Dedifferentiated amniotic fluid mesenchymal stem cell (primary cell): ENCODE measurements at regions not wholly inside any gene's neighbourhood (a gene's known extent, or its start where the extent isn't known, plus 50 kb on each side); places are given as distances from the start of the nearest gene placed in this dataset.
"Not testable (repeated sequence)": the region's sequence is repeated elsewhere in the genome, so short reads cannot be mapped to it uniquely, and the experiment has no call there.

ENCODE experiments used
- DNase-seq: peaks from one replicate; pipeline ENCODE4 v3.0.0-alpha.2; 2016; ENCODE audit errors: extremely low spot score

DNA sequence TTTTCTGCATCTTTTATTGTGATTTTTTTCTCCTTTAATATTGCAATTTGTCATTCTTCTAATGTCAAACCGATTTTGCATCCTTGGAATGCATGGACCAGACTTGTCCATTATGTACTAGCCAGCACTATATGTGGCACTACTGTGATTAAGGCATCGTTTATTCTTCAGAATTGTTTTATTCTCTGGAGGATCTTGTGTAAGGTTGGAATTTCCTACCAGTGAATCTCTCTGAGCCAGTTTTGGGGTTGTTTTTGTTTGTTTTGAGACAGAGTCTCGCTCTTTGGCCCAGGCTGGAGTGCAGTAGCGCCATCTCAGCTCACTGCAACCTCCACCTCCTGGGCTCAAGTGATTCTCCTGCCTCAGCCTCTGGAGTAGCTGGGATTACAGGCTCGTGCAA is 58.5 kb downstream of the IGLL5 start:
- DNase-seq = no peak

DNA sequence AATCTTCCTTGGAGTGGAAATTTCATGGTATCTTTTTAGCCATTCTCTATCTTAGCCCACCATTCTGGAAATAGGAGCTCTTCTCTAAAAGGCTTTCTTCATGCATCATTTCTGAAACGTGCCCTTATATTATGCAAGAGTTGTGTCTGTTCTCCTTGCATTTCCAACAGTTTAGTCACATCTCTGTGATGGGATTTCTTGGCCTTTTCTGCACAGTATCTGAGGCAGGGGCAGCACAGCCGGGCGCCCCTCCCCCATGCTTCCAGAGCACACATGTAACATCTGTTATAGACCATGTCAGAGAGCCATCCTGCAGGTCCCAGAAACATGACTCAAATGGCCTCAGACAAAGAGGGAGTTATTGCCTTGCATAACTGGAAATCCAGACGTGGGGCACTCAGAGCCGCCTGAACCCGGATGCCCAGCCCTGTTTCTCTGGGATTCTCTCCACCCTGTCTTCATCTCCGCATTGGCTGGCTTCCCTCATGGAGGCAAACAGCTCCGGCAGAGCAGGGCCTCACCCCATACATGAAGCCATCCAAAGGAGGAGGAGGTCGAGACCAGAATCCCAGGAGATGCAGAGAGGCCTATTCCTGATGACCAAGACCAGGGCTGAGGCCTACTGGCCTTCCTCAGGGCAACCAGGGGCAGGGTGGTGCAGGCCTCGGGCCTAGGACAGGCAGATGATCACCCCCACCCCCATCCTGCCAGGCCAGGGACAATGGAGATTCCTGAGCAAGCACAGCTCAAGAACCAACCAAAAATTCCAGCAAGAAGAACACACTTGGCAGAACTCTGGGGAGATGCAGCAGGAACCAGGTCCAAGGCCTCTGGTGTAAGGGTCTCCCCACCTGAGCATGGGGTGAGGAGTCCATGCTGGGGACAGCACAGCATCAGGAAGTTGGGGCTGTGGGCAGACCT is 61.3 kb downstream of the IGLL5 start:
- DNase-seq = no peak

GRCh38 chr22:22949953-22950352 is 62.3 kb downstream of the IGLL5 start:
- DNase-seq = no peak

GRCh38 chr22:22951035-22951434 is 63.4 kb downstream of the IGLL5 start:
- DNase-seq = no peak

DNA sequence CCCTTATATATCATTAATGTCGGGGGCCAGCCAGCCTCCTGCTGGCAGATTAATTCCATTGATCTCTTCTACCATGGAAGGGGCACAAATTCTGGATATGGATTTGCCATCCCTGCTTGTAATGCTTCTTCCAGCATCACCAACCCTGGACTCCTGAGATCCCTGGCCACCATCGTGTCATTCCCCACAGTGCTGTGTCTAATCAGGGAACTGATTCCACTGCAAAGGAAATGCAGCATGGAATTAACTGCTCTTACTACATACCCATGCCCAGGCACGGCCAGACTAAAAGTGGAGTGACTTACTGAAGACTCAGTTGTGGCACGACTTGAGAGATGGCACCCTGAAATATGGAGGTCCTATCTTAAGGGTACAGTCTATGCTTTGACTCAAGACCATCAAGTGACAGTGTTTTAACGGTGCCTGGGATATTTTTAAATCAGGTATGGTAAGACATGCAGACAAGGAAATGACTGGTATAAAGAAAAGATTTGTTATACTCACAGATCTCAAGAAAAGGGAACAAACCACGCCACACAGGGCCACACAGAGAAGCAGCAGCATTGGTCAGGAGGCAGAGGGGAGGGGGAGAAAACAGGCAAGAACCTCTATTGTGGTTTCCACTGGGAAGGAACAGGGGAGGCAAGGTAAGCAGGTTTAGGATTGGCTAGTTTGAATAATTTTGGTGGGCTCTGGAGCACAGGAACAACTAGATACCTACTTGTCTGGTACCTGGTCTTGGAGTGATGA is 65.1 kb downstream of the IGLL5 start:
- no peak for DNase-seq

GRCh38 chr22:22953791-22954190 is 66.2 kb downstream of the IGLL5 start:
- no peak for DNase-seq

DNA sequence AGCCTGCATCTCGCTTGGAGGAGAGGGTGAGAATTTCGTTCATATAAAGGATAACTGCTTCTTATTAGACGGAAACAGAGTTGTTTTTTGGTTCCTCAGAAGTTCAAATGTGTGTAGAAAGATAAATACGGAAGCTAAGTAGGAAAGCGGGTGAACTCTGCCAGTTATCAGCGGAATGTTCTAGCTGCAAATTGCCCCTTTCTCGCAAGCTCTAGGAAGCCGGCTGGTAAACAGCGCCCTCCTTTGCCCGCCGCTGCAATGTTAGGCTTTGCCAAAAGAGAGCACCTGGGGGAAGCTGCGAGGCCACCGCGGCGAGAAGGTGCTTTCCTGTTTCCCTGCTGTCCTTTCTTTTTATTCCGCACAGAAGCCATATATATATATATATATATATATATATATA is 67.0 kb downstream of the IGLL5 start:
- no peak for DNase-seq

DNA sequence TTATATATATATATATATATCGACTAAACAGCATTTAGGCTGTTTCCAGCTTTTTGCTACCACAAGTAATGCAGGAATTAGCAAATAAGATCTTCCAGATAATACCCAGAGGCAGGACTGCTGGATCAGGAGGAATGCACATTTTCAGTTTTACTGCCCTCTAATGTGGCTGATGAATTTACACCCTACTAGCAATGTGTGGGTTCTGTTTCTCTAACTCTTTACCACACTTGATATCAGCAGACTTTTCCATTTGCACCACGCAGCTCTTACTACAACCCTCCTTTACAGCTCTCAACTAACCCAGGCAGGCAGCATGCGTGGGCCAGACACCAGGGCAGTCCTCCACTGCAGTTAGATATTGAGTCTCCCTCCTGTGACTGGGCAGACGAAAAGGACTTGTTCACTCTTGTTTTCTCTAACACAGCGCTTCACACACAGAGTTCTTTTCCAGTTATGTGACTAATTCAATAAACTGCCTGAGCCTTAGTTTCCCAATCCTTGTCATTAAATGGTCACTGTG is 67.7 kb downstream of the IGLL5 start:
- no peak for DNase-seq

DNA sequence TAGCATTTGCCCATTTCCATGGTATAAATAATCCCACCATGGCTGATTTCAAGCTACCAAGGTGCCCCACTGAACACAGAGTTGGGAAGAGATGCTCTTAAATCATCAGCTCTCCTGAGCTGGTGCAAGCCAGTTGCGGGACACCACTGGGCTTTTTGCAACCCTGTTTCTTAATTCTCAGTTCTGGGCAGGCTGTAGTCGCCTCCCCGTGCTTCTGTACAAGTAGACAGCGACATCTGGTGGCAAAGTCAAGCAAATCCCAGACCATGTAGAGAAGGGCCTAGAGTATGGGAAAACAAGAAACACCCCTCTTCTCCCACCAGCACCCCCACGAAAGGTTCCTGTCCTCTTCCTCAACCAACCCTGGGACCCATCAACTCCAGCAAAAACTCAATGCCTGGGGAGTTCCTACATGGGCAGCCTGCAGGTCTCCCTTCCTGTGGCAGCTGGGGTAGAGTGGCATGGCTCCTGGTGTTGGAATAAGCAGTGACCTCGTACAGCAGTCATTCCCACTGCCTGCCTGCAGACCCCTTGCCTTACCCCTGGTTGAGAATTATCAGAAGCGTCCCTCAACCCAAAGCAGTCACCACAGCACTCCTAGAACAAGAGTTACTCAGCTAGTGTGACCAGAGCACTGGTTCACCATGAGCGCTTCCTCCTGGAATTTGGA is 68.4 kb downstream of the IGLL5 start:
- DNase-seq = peak; percentile 55

DNA sequence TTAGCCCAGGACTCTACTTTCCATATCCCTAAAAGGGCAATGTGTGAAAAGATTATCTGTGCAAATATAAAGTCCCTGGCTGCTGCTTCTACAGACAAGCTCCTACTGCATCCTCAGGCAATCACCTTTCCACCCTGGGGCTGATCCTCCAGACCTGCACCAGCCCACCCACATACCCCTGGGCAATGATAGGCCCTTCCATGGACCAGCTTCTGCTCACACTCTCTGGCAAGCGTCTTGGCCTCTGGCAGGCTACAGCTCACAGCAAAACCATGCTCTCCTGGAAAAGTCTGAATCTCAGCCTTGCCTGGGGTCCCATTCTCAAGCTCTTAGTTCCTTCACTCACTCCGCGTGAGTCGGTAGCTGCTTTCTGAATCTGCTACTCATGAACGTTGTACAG is 69.5 kb downstream of the IGLL5 start:
- DNase-seq = no peak

GRCh38 chr22:22958621-22959020 is 71.0 kb downstream of the IGLL5 start:
- no peak for DNase-seq

GRCh38 chr22:22959147-22959827 is 71.7 kb downstream of the IGLL5 start:
- DNase-seq = peak; percentile 77

- DNase-seq = no peak
These were observed 72.7 kb downstream of the IGLL5 start for GRCh38 chr22:22960307-22960706.

- DNase-seq = no peak
These were observed 74.0 kb downstream of the IGLL5 start for GRCh38 chr22:22961574-22961973.

DNA sequence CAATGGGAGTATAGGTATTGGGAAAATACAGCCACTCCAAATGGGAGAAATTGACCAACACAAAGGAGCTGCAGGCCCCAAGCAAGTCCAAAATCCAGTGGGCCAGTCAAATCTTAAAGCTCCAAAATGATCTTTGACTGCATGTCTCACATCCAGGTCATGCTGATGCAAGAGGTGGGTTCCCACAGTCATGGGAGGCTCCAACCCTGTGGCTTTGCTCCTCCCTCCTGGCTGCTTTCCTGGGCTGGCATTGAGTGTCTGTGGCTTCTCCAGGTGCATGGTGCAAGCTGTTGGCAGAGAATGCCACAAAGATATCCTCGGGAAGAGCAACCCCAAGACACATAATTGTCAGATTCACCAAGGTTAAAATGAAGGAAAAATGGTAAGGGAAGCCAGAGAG is 80.8 kb downstream of the IGLL5 start:
- DNase-seq = no peak

GRCh38 chr22:22972605-22973004 is 85.0 kb downstream of the IGLL5 start:
- DNase-seq = not testable (repeated sequence)

- DNase-seq = no peak
These were observed 85.7 kb downstream of the IGLL5 start for GRCh38 chr22:22973336-22973735.

DNA sequence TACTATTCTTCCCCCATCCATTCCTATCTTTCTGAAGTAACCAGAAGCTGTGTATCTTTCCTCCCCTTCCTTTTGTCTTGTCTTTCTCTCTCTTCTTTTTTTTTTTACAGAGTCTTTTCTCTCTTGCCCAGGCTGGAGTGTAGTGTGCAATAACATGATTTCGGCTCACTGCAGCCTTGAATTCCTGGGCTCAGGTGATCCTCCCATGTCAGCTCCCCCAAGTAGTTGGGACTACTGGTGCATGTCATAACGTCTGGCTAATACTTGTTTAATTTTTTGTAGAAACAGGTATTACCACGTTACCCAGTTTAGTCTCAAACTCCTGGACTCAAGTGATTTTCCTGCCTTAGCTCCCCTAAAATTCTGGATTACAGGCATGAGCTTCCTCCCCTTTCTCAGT is 86.5 kb downstream of the IGLL5 start:
- DNase-seq = no peak

- no peak for DNase-seq
These were observed 87.4 kb downstream of the IGLL5 start for GRCh38 chr22:22974795-22975580.

GRCh38 chr22:22976033-22976922 is 88.7 kb downstream of the IGLL5 start:
- DNase-seq = no peak
